Keratinocyte (primary cell): ENCODE measurements at regions not wholly inside any gene's neighbourhood (a gene's known extent, or its start where the extent isn't known, plus 50 kb on each side); places are given as distances from the start of the nearest gene placed in this dataset.

Experiments used
- CTCF ChIP-seq, 3 experiments: IDR thresholded peaks in 1 of 3; conservative IDR thresholded peaks in 1 of 3; optimal IDR thresholded peaks in 1 of 3; 2 replicates in 2 of 3; 3 replicates in 1 of 3; pipeline versions ENCODE3 to v1.5.1; 2011; ENCODE audit warnings: low read length in 3 of 3, mild to moderate bottlenecking in 3 of 3, moderate library complexity in 2 of 3, control low read depth in 1 of 3, inconsistent platforms in 1 of 3; ENCODE audit not compliant: insufficient read depth in 2 of 3; ENCODE audit errors: extremely low read depth in 1 of 3
- EZH2 ChIP-seq: IDR thresholded peaks from one replicate; pipeline ENCODE4 v1.6.1; 2012; ENCODE audit warnings: inconsistent platforms, mild to moderate bottlenecking, low read length, moderate library complexity

- TF ChIP-seq CTCF (optimal IDR thresholded peaks at IDR 0.05 in 1 of 3, IDR thresholded peaks at IDR 0.05 in 1 of 3, conservative IDR thresholded peaks at IDR 0.05 in 1 of 3; ENCODE audit: extremely low read depth in 1 of 3, insufficient read depth in 2 of 3, low read length in 3 of 3) (no peak), EZH2 (no peak)
These were observed 207.9 kb upstream of the MAGEB16 start for GRCh38 chrX:35590210-35590609.
